Right lobe of liver (tissue), 6 donors: ENCODE measurements at regions not wholly inside any gene's neighbourhood (a gene's known extent, or its start where the extent isn't known, plus 50 kb on each side); places are given as distances from the start of the nearest gene placed in this dataset.
"Not testable (repeated sequence)": the region's sequence is repeated elsewhere in the genome, so short reads cannot be mapped to it uniquely, and the experiment has no call there.

ENCODE experiments used
- ATAC-seq, 4 donors: fragments of 200-7000 bp; cut with Tn5 transposase; one replicate each; pipeline ENCODE4 v1.9.1; 2020; ENCODE audit warnings: mild to moderate bottlenecking in 4 of 4, moderate library complexity in 4 of 4
- DNase-seq, 3 donors: peaks; one replicate each; pipeline ENCODE4 v3.0.0-alpha.2; 2020
- H3K27ac ChIP-seq, 3 donors: fragments of 200-600 bp; one replicate each; pipeline ENCODE4 v1.8.0; 2022
- H3K27me3 ChIP-seq, 2 donors: fragments of 200-600 bp; one replicate each; pipeline ENCODE4 v1.8.0; 2022
- H3K36me3 ChIP-seq, 4 donors: fragments of 200-600 bp; sonication (generic) in 1 of 4; one replicate each; pipeline versions ENCODE4 v1.5.1 to v1.8.0; 2017 to 2022; ENCODE audit warnings: control low read depth in 1 of 4
- H3K4me1 ChIP-seq, 4 donors: fragments of 200-600 bp; sonication (generic) in 1 of 4; one replicate each; pipeline versions ENCODE4 v1.5.1 to v1.8.0; 2017 to 2022; ENCODE audit warnings: control low read depth in 1 of 4
- H3K4me3 ChIP-seq, 3 donors: fragments of 200-600 bp; one replicate each; pipeline ENCODE4 v1.8.0; 2022
- H3K9me3 ChIP-seq, 4 donors: fragments of 200-600 bp; sonication (generic) in 1 of 4; one replicate each; pipeline versions ENCODE4 v1.5.1 to v1.8.0; 2017 to 2022; ENCODE audit warnings: control low read depth in 1 of 4
- CTCF ChIP-seq, 4 donors: fragments of 200-600 bp in 3 of 4; fragments of 450-650 bp in 1 of 4; IDR thresholded peaks; one replicate each; pipeline versions ENCODE4 v1.5.1 to v1.8.0; 2016 to 2022; ENCODE audit warnings: antibody characterized with exemption in 4 of 4, mild to moderate bottlenecking in 2 of 4
- POLR2A ChIP-seq: fragments of 450-650 bp; IDR thresholded peaks from one replicate; pipeline ENCODE4 v1.6.1; 2017; ENCODE audit warnings: antibody characterized with exemption, mild to moderate bottlenecking
- WGBS: methylation state at CpG from one replicate; pipeline ENCODE4 v1.1.6; 2018; ENCODE audit warnings: low coverage, low lambda C conversion rate; ENCODE audit not compliant: insufficient coverage; ENCODE audit errors: missing lambda C conversion rate; 5-methylcytosine and 5-hydroxymethylcytosine counted together
- intact Hi-C, 2 donors: fragments of 100-400 bp; cut with DNase I; formaldehyde crosslinking; loops; one replicate each; pipeline versions ENCODE4 v1.11.2 to v1.14.1; 2022
- donor health status: DM: no; HTN: yes; CAD: no.
- donor health status: DM: no; HTN: no; CAD: no.
- donor health status: DM: no; HTN: no; CAD: no.
- donor health status: DM: no; HTN: yes; CAD: no.
- donor health status: DM: no; HTN: yes; CAD: no.

DNA sequence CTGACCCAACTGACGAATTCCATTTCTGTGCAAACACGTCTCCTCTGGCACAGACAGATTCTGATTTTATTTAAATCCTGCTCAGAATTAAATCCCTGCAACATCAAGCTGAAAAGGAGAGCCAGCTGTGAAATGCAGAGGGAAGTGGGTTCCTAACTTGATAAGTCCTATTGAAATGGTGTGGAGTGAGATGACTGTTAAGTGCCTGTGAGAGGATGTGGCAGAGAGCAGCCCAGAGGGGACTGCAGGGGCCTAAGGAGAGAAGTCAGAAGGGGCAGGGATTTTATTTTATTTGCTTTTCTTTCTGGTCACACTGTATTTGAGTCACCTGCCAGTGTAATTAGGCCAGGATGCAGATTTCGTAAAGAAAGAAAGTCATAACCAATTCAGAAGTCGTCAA is 277.4 kb downstream of the NKX6-1 start:
- ATAC-seq: no peak
- WGBS: 54% methylated on average over 4 of the region's 4 CpGs

GRCh38 chr4:84220990-84221389 is 278.1 kb downstream of the NKX6-1 start:
- WGBS: 53% methylated on average over 5 of the region's 6 CpGs
- no peak overlapping the region for H3K4me3 ChIP-seq
- H3K36me3 ChIP-seq: no peaks in the 10 kb centered on the region
- no peaks in the 10 kb centered on the region for H3K27me3 ChIP-seq
- intact Hi-C loops: no loop called here
- ATAC-seq: no peak
- H3K4me1 ChIP-seq: no peaks in the 10 kb centered on the region
- TF ChIP-seq POLR2A: no peak
- no peak for TF ChIP-seq CTCF (IDR thresholded peaks at IDR 0.05)
- no peaks in the 10 kb centered on the region for H3K9me3 ChIP-seq
- no peak overlapping the region for H3K27ac ChIP-seq
- DNase-seq: no peak

More for the DNA sequence above, 277.4 kb downstream of the NKX6-1 start:
- H3K4me1 ChIP-seq: no peaks in the 10 kb centered on the region
- no peak overlapping the region for H3K27ac ChIP-seq
- H3K9me3 ChIP-seq: no peaks in the 10 kb centered on the region
- H3K4me3 ChIP-seq: no peak overlapping the region
- intact Hi-C loops: no loop called here
- TF ChIP-seq CTCF (IDR thresholded peaks at IDR 0.05) (no peak), POLR2A (no peak)
- H3K27me3 ChIP-seq: no peaks in the 10 kb centered on the region
- no peak for DNase-seq
- H3K36me3 ChIP-seq: no peaks in the 10 kb centered on the region

DNA sequence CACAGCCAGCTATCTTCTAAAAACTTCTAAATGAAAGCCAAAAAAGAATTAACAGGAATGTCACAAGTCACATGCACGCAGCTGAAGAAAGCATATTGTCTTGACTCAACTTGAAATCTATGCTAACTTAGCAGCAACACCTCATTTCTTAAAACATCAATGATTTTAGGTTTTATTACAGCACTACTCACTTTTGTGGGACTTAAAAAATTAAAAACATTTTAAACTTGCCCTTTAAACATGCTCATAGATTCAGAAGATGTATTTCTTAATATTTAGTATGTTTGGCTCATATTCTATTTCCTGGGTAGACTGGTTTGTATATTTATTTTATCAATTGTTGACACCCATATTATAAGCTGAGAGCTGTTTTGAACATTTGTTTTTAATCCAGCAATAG is 279.4 kb downstream of the NKX6-1 start:
- Histone ChIP-seq H3K27ac (no peak overlapping the region), H3K4me1 (no peaks in the 10 kb centered on the region), H3K9me3 (no peaks in the 10 kb centered on the region), H3K27me3 (no peaks in the 10 kb centered on the region), H3K4me3 (no peak overlapping the region), H3K36me3 (no peaks in the 10 kb centered on the region)
- DNase-seq (no peak), ATAC-seq (no peak)
- intact Hi-C loops: no loop called here
- WGBS: 82% methylated on average over 1 of the region's 1 CpG
- TF ChIP-seq POLR2A (no peak), CTCF (IDR thresholded peaks at IDR 0.05) (no peak)

- Histone ChIP-seq H3K4me3 (no peak overlapping the region), H3K27ac (no peak overlapping the region), H3K36me3 (no peaks in the 10 kb centered on the region), H3K27me3 (no peaks in the 10 kb centered on the region), H3K4me1 (no peaks in the 10 kb centered on the region), H3K9me3 (no peaks in the 10 kb centered on the region)
- 49% methylated on average over 6 of the region's 9 CpGs for WGBS
- ATAC-seq (no peak), DNase-seq (no peak)
- TF ChIP-seq CTCF (IDR thresholded peaks at IDR 0.05): no peak
- no peak for TF ChIP-seq POLR2A
- intact Hi-C loops: no loop called here
Observed at GRCh38 chr4:84218031-84218430, 281.1 kb downstream of the NKX6-1 start.

- Histone ChIP-seq H3K9me3 (peaks cover 0 to 2% (median 0%) of the 10 kb centered on the region in 4 donors), H3K36me3 (no peaks in the 10 kb centered on the region), H3K27ac (no peak overlapping the region), H3K4me3 (no peak overlapping the region), H3K4me1 (no peaks in the 10 kb centered on the region), H3K27me3 (no peaks in the 10 kb centered on the region)
- DNase-seq (no peak), ATAC-seq (no peak)
- intact Hi-C loops: no loop called here
- WGBS: 47% methylated on average over 2 of the region's 2 CpGs
- TF ChIP-seq CTCF (IDR thresholded peaks at IDR 0.05) (no peak), POLR2A (no peak)
Observed at GRCh38 chr4:84215217-84215616, 283.9 kb downstream of the NKX6-1 start.

DNA sequence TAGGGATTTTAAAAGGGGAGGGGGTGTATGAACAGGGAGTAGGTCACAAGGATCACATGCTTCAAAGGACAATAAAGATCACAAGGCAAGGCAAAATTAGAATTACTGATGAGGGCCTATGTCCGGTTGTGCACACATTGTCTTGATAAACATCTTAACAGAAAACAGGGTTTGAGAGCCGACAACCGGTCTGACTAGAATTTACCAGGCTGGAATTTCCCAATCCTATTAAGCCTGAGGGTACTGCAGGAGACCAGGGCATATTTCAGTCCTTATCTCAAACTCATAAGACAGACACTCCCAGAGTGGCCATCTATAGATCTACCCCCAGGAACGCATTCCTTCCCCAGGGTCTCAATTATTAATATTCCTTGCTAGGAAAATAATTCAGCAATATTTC is 292.9 kb downstream of the NKX6-1 start:
- 85% methylated on average over 4 of the region's 4 CpGs for WGBS
- not testable (repeated sequence) for H3K4me1 ChIP-seq, ATAC-seq

More for the DNA sequence above, 292.9 kb downstream of the NKX6-1 start:
- H3K27ac ChIP-seq, H3K9me3 ChIP-seq, H3K36me3 ChIP-seq, H3K4me3 ChIP-seq, H3K27me3 ChIP-seq, DNase-seq, intact Hi-C loops: not testable (repeated sequence)
